ENCODE measurements at regions not wholly inside any gene's neighbourhood (a gene's known extent, or its start where the extent isn't known, plus 50 kb on each side); places are given as distances from the start of the nearest gene placed in this dataset.

- DNase-seq, result no peak
Measured at GRCh38 chr10:52897162-52897561, 124.6 kb upstream of the MBL2 start.

- DNase-seq, result no peak
Measured at GRCh38 chr10:52895059-52895458, 122.5 kb upstream of the MBL2 start.

- DNase-seq, result no peak
Measured at GRCh38 chr10:52890281-52890680, 117.7 kb upstream of the MBL2 start.

GRCh38 chr10:52889611-52890010 is 117.0 kb upstream of the MBL2 start:
- DNase-seq, result no peak

- DNase-seq, result peak in 30 of 56 donors; percentile 4 to 61 (median 18)
Measured at GRCh38 chr10:52883996-52884871, 111.7 kb upstream of the MBL2 start.

GRCh38 chr10:52879091-52879807 is 106.7 kb upstream of the MBL2 start:
- DNase-seq, result no peak

GRCh38 chr10:52877451-52877850 is 104.9 kb upstream of the MBL2 start:
- DNase-seq, result no peak

GRCh38 chr10:52875336-52875735 is 102.8 kb upstream of the MBL2 start:
- no peak for DNase-seq

GRCh38 chr10:52874581-52874980 is 102.0 kb upstream of the MBL2 start:
- DNase-seq, result peak in 3 of 56 donors; percentile 7 to 55 (median 9)

GRCh38 chr10:52871191-52871843 is 98.7 kb upstream of the MBL2 start:
- no peak for DNase-seq

- DNase-seq, result no peak
Measured at GRCh38 chr10:52870562-52870961, 98.0 kb upstream of the MBL2 start.

- DNase-seq, result no peak
Measured at GRCh38 chr10:52869864-52870263, 97.3 kb upstream of the MBL2 start.

- no peak for DNase-seq
Measured at GRCh38 chr10:52865213-52865612, 92.6 kb upstream of the MBL2 start.

- DNase-seq, result no peak
Measured at GRCh38 chr10:52864201-52865106, 91.9 kb upstream of the MBL2 start.

GRCh38 chr10:52858722-52859121 is 86.1 kb upstream of the MBL2 start:
- DNase-seq, result no peak

- DNase-seq, result no peak
Measured at GRCh38 chr10:52855546-52856325, 83.2 kb upstream of the MBL2 start.

- no peak for DNase-seq
Measured at GRCh38 chr10:52853704-52854103, 81.1 kb upstream of the MBL2 start.

- DNase-seq, result no peak
Measured at GRCh38 chr10:52836816-52837215, 64.2 kb upstream of the MBL2 start.

All from nucleus accumbens (tissue), 56 donors.